Activated CD4-positive, alpha-beta T cell treated with anti-CD3 and anti-CD28 coated beads, Interleukin-2, amount 10 ng/mL, durations not matched to agents 7 days and 5 days (primary cell): ENCODE measurements at regions not wholly inside any gene's neighbourhood (a gene's known extent, or its start where the extent isn't known, plus 50 kb on each side); places are given as distances from the start of the nearest gene placed in this dataset.

Source experiments
- CTCF ChIA-PET: fragments of 350-600 bp; sonication (Branson Sonifier 250); formaldehyde crosslinking; loops from one replicate; lab custom pipeline; 2021; ENCODE audit warnings: antibody characterized with exemption; lab: Charles Lee
- POLR2A ChIA-PET: fragments of 350-600 bp; sonication (Branson Sonifier 250); formaldehyde crosslinking; loops from one replicate; lab custom pipeline; 2021; ENCODE audit warnings: antibody characterized with exemption; lab: Charles Lee
- DNase-seq: peaks from one replicate; pipeline ENCODE4 v3.0.0-alpha.2; 2020
- H3K27ac Mint-ChIP-seq: one replicate; pipeline ENCODE4 v1.8.0; 2021; ENCODE audit warnings: mild to moderate bottlenecking, moderate library complexity, mixed read lengths
- H3K27me3 Mint-ChIP-seq: one replicate; pipeline ENCODE4 v1.8.0; 2021; ENCODE audit warnings: mixed read lengths
- H3K36me3 Mint-ChIP-seq: one replicate; pipeline ENCODE4 v1.8.0; 2021; ENCODE audit warnings: low read depth, mixed read lengths
- H3K4me1 Mint-ChIP-seq: one replicate; pipeline ENCODE4 v1.8.0; 2021; ENCODE audit warnings: mixed read lengths
- H3K4me3 Mint-ChIP-seq: one replicate; pipeline ENCODE4 v1.8.0; 2021; ENCODE audit warnings: mild to moderate bottlenecking, moderate library complexity, mixed read lengths
- H3K9me3 Mint-ChIP-seq: one replicate; pipeline ENCODE4 v1.8.0; 2021; ENCODE audit warnings: mixed read lengths

DNA sequence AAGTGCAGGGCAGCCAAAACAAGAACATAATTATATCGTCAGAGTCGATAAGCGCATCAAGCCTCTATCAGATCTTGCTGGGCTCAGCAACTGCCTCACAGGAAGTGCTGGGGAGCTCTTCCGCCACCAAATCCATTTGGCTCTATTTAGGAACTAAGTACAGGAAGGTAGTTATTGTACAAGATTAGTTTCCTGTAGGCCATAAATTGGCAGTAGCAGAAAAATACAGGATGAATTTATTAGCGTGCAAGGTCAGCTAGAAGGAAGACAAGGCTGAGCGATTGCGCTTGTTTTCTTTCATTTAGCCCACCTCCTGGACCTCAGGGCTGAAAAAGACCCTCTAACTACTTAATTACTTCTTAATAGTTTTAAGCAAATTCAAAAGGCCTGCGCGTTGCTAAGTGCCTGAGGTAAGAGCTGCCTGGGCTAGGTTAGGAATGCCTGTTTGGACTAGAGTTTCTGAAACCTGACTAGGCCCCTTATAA lies 118.5 kb downstream of the IRS2 start:
- no peak overlapping the region for H3K27ac Mint-ChIP-seq
- no peaks in the 10 kb centered on the region for H3K36me3 Mint-ChIP-seq
- H3K27me3 Mint-ChIP-seq = no peaks in the 10 kb centered on the region
- no peaks in the 10 kb centered on the region for H3K4me1 Mint-ChIP-seq
- POLR2A ChIA-PET = no interaction called here
- CTCF ChIA-PET = interaction anchor here (0.7 kb wide), 1 partner anchor 30 kb away, joined by 3 read pairs; no protein-coding TSS in a partner anchor
- no peak overlapping the region for H3K4me3 Mint-ChIP-seq
- H3K9me3 Mint-ChIP-seq = no peaks in the 10 kb centered on the region
- no peak for DNase-seq

GRCh38 chr13:109667056-109667455 lies 119.3 kb downstream of the IRS2 start:
- POLR2A ChIA-PET = no interaction called here
- Mint-ChIP-seq H3K27me3 (no peaks in the 10 kb centered on the region), H3K4me3 (no peak overlapping the region), H3K9me3 (no peaks in the 10 kb centered on the region), H3K36me3 (no peaks in the 10 kb centered on the region), H3K4me1 (no peaks in the 10 kb centered on the region), H3K27ac (no peak overlapping the region)
- CTCF ChIA-PET = no interaction called here
- no peak for DNase-seq

DNA sequence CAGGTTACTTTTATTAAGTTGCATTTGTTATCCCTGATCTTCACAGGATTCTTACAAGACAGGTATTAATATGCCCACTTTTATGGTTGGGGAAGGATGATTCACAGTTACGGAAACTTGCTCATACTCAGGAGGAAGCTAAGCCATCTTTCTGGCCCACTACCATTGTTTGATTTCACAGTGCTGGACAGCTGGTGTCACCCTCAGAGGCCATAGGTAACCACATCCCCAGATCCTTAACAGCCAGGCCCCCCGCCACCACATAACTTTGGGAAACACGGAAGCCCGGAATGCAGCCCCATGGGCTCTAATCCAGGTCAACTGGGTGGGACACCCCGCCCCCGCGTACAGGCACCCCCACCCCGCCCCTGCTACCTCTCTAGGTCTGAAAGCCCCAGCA lies 119.7 kb downstream of the IRS2 start:
- Mint-ChIP-seq H3K27ac (no peak overlapping the region), H3K36me3 (no peaks in the 10 kb centered on the region), H3K4me3 (no peak overlapping the region), H3K27me3 (no peaks in the 10 kb centered on the region), H3K9me3 (no peaks in the 10 kb centered on the region), H3K4me1 (no peaks in the 10 kb centered on the region)
- ChIA-PET POLR2A (no interaction called here), CTCF (no interaction called here)
- DNase-seq = no peak

GRCh38 chr13:109665781-109666249 lies 120.6 kb downstream of the IRS2 start:
- CTCF ChIA-PET = no interaction called here
- no peak overlapping the region for H3K4me3 Mint-ChIP-seq
- DNase-seq = no peak
- H3K4me1 Mint-ChIP-seq = no peaks in the 10 kb centered on the region
- no peaks in the 10 kb centered on the region for H3K9me3 Mint-ChIP-seq
- no peak overlapping the region for H3K27ac Mint-ChIP-seq
- POLR2A ChIA-PET = no interaction called here
- no peaks in the 10 kb centered on the region for H3K36me3 Mint-ChIP-seq
- H3K27me3 Mint-ChIP-seq = no peaks in the 10 kb centered on the region

GRCh38 chr13:109665240-109665639 lies 121.1 kb downstream of the IRS2 start:
- DNase-seq = no peak
- H3K27me3 Mint-ChIP-seq = no peaks in the 10 kb centered on the region
- no peaks in the 10 kb centered on the region for H3K9me3 Mint-ChIP-seq
- CTCF ChIA-PET = no interaction called here
- H3K36me3 Mint-ChIP-seq = no peaks in the 10 kb centered on the region
- H3K27ac Mint-ChIP-seq = no peak overlapping the region
- POLR2A ChIA-PET = no interaction called here
- H3K4me3 Mint-ChIP-seq = no peak overlapping the region
- no peaks in the 10 kb centered on the region for H3K4me1 Mint-ChIP-seq

DNA sequence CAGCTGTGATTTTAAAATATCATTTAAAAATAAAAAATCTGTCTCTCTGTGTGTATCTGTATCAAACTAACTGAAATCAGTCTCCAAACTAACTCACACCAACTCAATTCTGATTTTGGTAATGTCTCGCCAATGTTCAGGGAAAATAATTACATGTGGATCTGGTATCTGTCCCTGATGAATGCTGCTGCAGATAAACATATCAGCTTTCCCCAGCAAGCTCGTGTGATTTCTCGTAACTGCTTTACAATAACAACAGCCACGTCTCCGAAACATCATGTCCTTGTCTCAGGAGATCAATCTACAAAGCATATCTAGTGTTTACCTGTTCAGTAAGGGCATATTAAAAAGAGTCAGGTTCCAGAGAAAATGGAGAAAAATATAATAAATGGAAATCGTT lies 129.0 kb downstream of the IRS2 start:
- Mint-ChIP-seq H3K27me3 (peaks cover 3% of the 10 kb centered on the region), H3K4me1 (no peaks in the 10 kb centered on the region), H3K9me3 (no peaks in the 10 kb centered on the region), H3K36me3 (no peaks in the 10 kb centered on the region), H3K4me3 (no peak overlapping the region), H3K27ac (no peak overlapping the region)
- ChIA-PET CTCF (no interaction called here), POLR2A (no interaction called here)
- no peak for DNase-seq

- ChIA-PET POLR2A (no interaction called here), CTCF (no interaction called here)
- Mint-ChIP-seq H3K36me3 (no peaks in the 10 kb centered on the region), H3K4me3 (no peak overlapping the region), H3K4me1 (no peaks in the 10 kb centered on the region), H3K9me3 (no peaks in the 10 kb centered on the region), H3K27ac (no peak overlapping the region), H3K27me3 (peaks cover 4% of the 10 kb centered on the region)
- DNase-seq = no peak
These were observed 130.2 kb downstream of the IRS2 start for GRCh38 chr13:109656206-109656605.

GRCh38 chr13:109655611-109656010 lies 130.8 kb downstream of the IRS2 start:
- H3K4me1 Mint-ChIP-seq = no peaks in the 10 kb centered on the region
- H3K27ac Mint-ChIP-seq = no peak overlapping the region
- no peak overlapping the region for H3K4me3 Mint-ChIP-seq
- H3K27me3 Mint-ChIP-seq = peaks cover 6% of the 10 kb centered on the region
- no peaks in the 10 kb centered on the region for H3K36me3 Mint-ChIP-seq
- ChIA-PET CTCF (no interaction called here), POLR2A (no interaction called here)
- H3K9me3 Mint-ChIP-seq = no peaks in the 10 kb centered on the region
- no peak for DNase-seq

GRCh38 chr13:109655206-109655600 lies 131.2 kb downstream of the IRS2 start:
- ChIA-PET POLR2A (no interaction called here), CTCF (no interaction called here)
- H3K9me3 Mint-ChIP-seq = no peaks in the 10 kb centered on the region
- DNase-seq = no peak
- H3K4me3 Mint-ChIP-seq = no peak overlapping the region
- no peaks in the 10 kb centered on the region for H3K36me3 Mint-ChIP-seq
- H3K27ac Mint-ChIP-seq = no peak overlapping the region
- no peaks in the 10 kb centered on the region for H3K4me1 Mint-ChIP-seq
- H3K27me3 Mint-ChIP-seq = peaks cover 6% of the 10 kb centered on the region

- Mint-ChIP-seq H3K4me1 (no peaks in the 10 kb centered on the region), H3K4me3 (no peak overlapping the region), H3K27ac (no peak overlapping the region), H3K9me3 (no peaks in the 10 kb centered on the region), H3K36me3 (no peaks in the 10 kb centered on the region), H3K27me3 (peaks cover 6% of the 10 kb centered on the region)
- ChIA-PET CTCF (no interaction called here), POLR2A (no interaction called here)
- no peak for DNase-seq
These were observed 131.8 kb downstream of the IRS2 start for GRCh38 chr13:109654341-109655205.

GRCh38 chr13:109652531-109652930 lies 133.9 kb downstream of the IRS2 start:
- no peak for DNase-seq
- CTCF ChIA-PET = no interaction called here
- Mint-ChIP-seq H3K9me3 (no peaks in the 10 kb centered on the region), H3K4me3 (no peak overlapping the region), H3K36me3 (no peaks in the 10 kb centered on the region), H3K27ac (no peak overlapping the region), H3K4me1 (no peaks in the 10 kb centered on the region), H3K27me3 (peaks cover 6% of the 10 kb centered on the region)
- POLR2A ChIA-PET = no interaction called here

DNA sequence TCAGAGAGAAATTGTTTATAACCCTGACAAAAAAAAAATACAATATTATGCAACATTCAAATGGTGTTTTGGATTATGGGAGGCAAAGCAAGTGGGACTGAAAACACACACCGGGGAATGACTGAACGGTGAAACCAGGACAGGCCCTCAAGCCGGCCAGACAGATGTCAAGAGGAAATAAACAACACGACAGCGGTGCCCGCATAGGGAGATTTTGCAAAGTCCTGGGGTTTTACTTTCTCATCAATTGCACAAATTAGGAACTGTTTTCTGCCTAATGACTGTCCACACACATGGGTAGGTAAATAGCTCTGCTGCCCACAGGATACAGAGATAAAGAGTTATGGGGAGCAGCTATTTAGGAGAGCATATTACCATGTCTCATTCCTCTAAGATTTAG lies 134.5 kb downstream of the IRS2 start:
- ChIA-PET CTCF (interaction anchor here (0.7 kb wide), 1 partner anchor 67 kb away, joined by 3 read pairs; no protein-coding TSS in a partner anchor), POLR2A (no interaction called here)
- no peaks in the 10 kb centered on the region for H3K36me3 Mint-ChIP-seq
- no peaks in the 10 kb centered on the region for H3K4me1 Mint-ChIP-seq
- no peak overlapping the region for H3K27ac Mint-ChIP-seq
- no peaks in the 10 kb centered on the region for H3K9me3 Mint-ChIP-seq
- H3K4me3 Mint-ChIP-seq = no peak overlapping the region
- peaks cover 6% of the 10 kb centered on the region for H3K27me3 Mint-ChIP-seq
- DNase-seq = no peak

- H3K36me3 Mint-ChIP-seq = no peaks in the 10 kb centered on the region
These were observed 135.1 kb downstream of the IRS2 start for GRCh38 chr13:109651311-109651710.

More at GRCh38 chr13:109651311-109651710, 135.1 kb downstream of the IRS2 start:
- Mint-ChIP-seq H3K27ac (no peak overlapping the region), H3K9me3 (no peaks in the 10 kb centered on the region), H3K4me3 (no peak overlapping the region), H3K4me1 (no peaks in the 10 kb centered on the region), H3K27me3 (peaks cover 6% of the 10 kb centered on the region)
- DNase-seq = no peak
- ChIA-PET POLR2A (no interaction called here), CTCF (no interaction called here)
